SK-N-SH (cell line): ENCODE measurements at regions not wholly inside any gene's neighbourhood (a gene's known extent, or its start where the extent isn't known, plus 50 kb on each side); places are given as distances from the start of the nearest gene placed in this dataset.

Experiments
- CTCF ChIA-PET: fragments of 300-600, 350-600 bp; formaldehyde crosslinking; extraction: SDS; loops from one replicate; lab custom pipeline; 2021; lab: Yijun Ruan, JAX
- POLR2A ChIA-PET: fragments of 350-600 bp; sonication (Branson Sonifier 250); formaldehyde crosslinking; extraction: SDS; loops from one replicate; lab custom pipeline; 2020; ENCODE audit warnings: antibody characterized with exemption, inconsistent platforms; lab: Yijun Ruan, JAX
- DNase-seq: peaks from one replicate; pipeline ENCODE4 v3.0.0; 2012
- H2AFZ ChIP-seq: fragments of 200-600 bp; sonication (generic); 2 replicates; pipeline ENCODE4 v1.8.1; 2016; ENCODE audit warnings: antibody characterized with exemption, mild to moderate bottlenecking, low read depth
- H3F3A ChIP-seq: fragments of 200-600 bp; sonication (generic); replicated peaks from 2 replicates; pipeline ENCODE3; 2016; ENCODE audit warnings: antibody characterized with exemption, mild to moderate bottlenecking; ENCODE audit not compliant: insufficient read depth
- H3K27ac ChIP-seq, 2 experiments: fragments of 200-500 bp in 1 of 2; fragments of 200-600 bp in 1 of 2; sonication (Bioruptor generic) in 1 of 2; sonication (generic), shearing (Covaris generic) in 1 of 2; 2 replicates each; pipeline versions ENCODE4 v1.5.1 to v1.6.1; 2014 to 2016; ENCODE audit warnings: low read depth in 2 of 2, inconsistent platforms in 1 of 2, low read length in 1 of 2, mild to moderate bottlenecking in 1 of 2, mixed read lengths in 1 of 2
- H3K27me3 ChIP-seq: fragments of 200-600 bp; sonication (generic), shearing (Covaris generic); 2 replicates; pipeline ENCODE4 v1.6.1; 2016; ENCODE audit warnings: mixed run types; ENCODE audit not compliant: insufficient read depth
- H3K36me3 ChIP-seq, 2 experiments: fragments of 200-500 bp in 1 of 2; fragments of 200-600 bp in 1 of 2; sonication (Bioruptor generic) in 1 of 2; sonication (generic) in 1 of 2; replicated peaks in 1 of 2; 2 replicates each; pipeline versions ENCODE3 to v1.5.1; 2014 to 2016; ENCODE audit warnings: low read length in 1 of 2, mild to moderate bottlenecking in 1 of 2; ENCODE audit not compliant: insufficient read depth in 2 of 2, control insufficient read depth in 1 of 2
- H3K4me1 ChIP-seq, 2 experiments: fragments of 200-500 bp in 1 of 2; fragments of 200-600 bp in 1 of 2; sonication (Bioruptor generic) in 1 of 2; sonication (generic), shearing (Covaris generic) in 1 of 2; 2 replicates each; pipeline versions ENCODE4 v1.5.1 to v1.6.1; 2014 to 2016; ENCODE audit warnings: low read depth in 1 of 2, low read length in 1 of 2, mixed run types in 1 of 2; ENCODE audit not compliant: insufficient read depth in 2 of 2, control insufficient read depth in 1 of 2
- H3K4me2 ChIP-seq: fragments of 200-600 bp; sonication (generic), shearing (Covaris generic); 2 replicates; pipeline ENCODE4 v1.6.1; 2017; ENCODE audit warnings: mixed run types
- H3K4me3 ChIP-seq, 2 experiments: fragments of 200-500 bp in 1 of 2; fragments of 200-600 bp in 1 of 2; sonication (Bioruptor generic) in 1 of 2; sonication (generic), shearing (Covaris generic) in 1 of 2; 2 replicates each; pipeline versions ENCODE4 v1.5.1 to v1.8.1; 2014 to 2016; ENCODE audit warnings: low read depth in 2 of 2, inconsistent platforms in 1 of 2, low read length in 1 of 2, mild to moderate bottlenecking in 1 of 2, mixed read lengths in 1 of 2, moderate library complexity in 1 of 2
- H3K79me2 ChIP-seq: fragments of 200-600 bp; sonication (generic); 2 replicates; pipeline ENCODE4 v1.8.1; 2017; ENCODE audit warnings: mild to moderate bottlenecking; ENCODE audit not compliant: insufficient read depth
- H3K9ac ChIP-seq: fragments of 200-600 bp; sonication (generic); 2 replicates; pipeline ENCODE4 v1.6.1; 2017; ENCODE audit warnings: mixed run types
- H3K9me2 ChIP-seq: fragments of 200-600 bp; sonication (generic); 2 replicates; pipeline ENCODE4 v1.6.1; 2017; ENCODE audit warnings: mixed run types
- H3K9me3 ChIP-seq: fragments of 200-600 bp; sonication (generic); 2 replicates; pipeline ENCODE4 v1.6.1; 2017; ENCODE audit warnings: mixed run types, mild to moderate bottlenecking, moderate library complexity
- H4K20me1 ChIP-seq: fragments of 200-600 bp; sonication (generic); 2 replicates; pipeline ENCODE4 v1.6.1; 2017; ENCODE audit warnings: mild to moderate bottlenecking, mixed run types; ENCODE audit not compliant: insufficient read depth
- CHD2 ChIP-seq: fragments of 150-350 bp; IDR thresholded peaks from 2 replicates; pipeline ENCODE4 v1.6.1; 2018; ENCODE audit warnings: low read length; ENCODE audit not compliant: partially characterized antibody
- ELF1 ChIP-seq: IDR thresholded peaks from 2 replicates; pipeline ENCODE4 v1.4.0; 2012
- GABPA ChIP-seq: IDR thresholded peaks from 2 replicates; pipeline ENCODE4 v1.4.0; 2012; ENCODE audit warnings: low read depth, mild to moderate bottlenecking
- GATA2 ChIP-seq: sonication (generic); formaldehyde crosslinking; IDR thresholded peaks from 2 replicates; pipeline ENCODE4 v1.5.0; 2020; ENCODE audit warnings: mild to moderate bottlenecking, missing genetic modification reagents
- NRF1 ChIP-seq: IDR thresholded peaks from 2 replicates; pipeline ENCODE4 v1.6.1; 2012; ENCODE audit warnings: low read depth, mild to moderate bottlenecking, low read length
- POLR2AphosphoS5 ChIP-seq: IDR thresholded peaks from 2 replicates; pipeline ENCODE4 v1.6.1; 2012; ENCODE audit warnings: low read depth, low read length
- RFX5 ChIP-seq: IDR thresholded peaks from 2 replicates; pipeline ENCODE4 v1.6.1; 2012; ENCODE audit warnings: mild to moderate bottlenecking, improper control_type of control experiment, low read length
- RXRA ChIP-seq: IDR thresholded peaks from 2 replicates; pipeline ENCODE4 v1.4.0; 2012; ENCODE audit warnings: low read depth, mild to moderate bottlenecking, borderline replicate concordance
- USF2 ChIP-seq: fragments of 150-350 bp; IDR thresholded peaks from 2 replicates; pipeline ENCODE4 v1.6.1; 2017; ENCODE audit warnings: antibody characterized with exemption, low read length, low read depth, borderline replicate concordance
- WGBS: methylation state at CpG from one replicate; pipeline ENCODE4 v1.1.6; 2017; ENCODE audit warnings: low lambda C conversion rate; 5-methylcytosine and 5-hydroxymethylcytosine counted together
- TF ChIP-seq, protein P1 (sequence below): IDR thresholded peaks from 2 replicates; pipeline ENCODE4 v1.4.0; 2012; ENCODE audit warnings: low read depth, borderline replicate concordance

GRCh38 chr4:17328141-17328815 is 183.6 kb downstream of the QDPR start:
- CTCF ChIA-PET = interaction anchor here (0.6 to 1.3 kb wide), 6 partner anchors 9 to 689 kb away, joined by 3 to 6 read pairs (median 3); no protein-coding TSS in a partner anchor
- no peaks in the 10 kb centered on the region for H3K27me3 ChIP-seq

GRCh38 chr4:17327591-17327990 is 184.3 kb downstream of the QDPR start:
- no peak overlapping the region for H3K4me2 ChIP-seq
- ChIA-PET POLR2A (no interaction called here), CTCF (interaction anchor here (0.7 to 1.1 kb wide), 3 partner anchors 10 to 688 kb away, joined by 3 read pairs; no protein-coding TSS in a partner anchor)
- no peaks in the 10 kb centered on the region for H3F3A ChIP-seq
- H3K9me3 ChIP-seq = no peaks in the 10 kb centered on the region
- peaks cover 0 to 10% of the 10 kb centered on the region in 2 experiments; a peak in 2 of 4 replicates for H3K4me1 ChIP-seq
- H3K9ac ChIP-seq = no peak overlapping the region
- H3K4me3 ChIP-seq = no peak overlapping the region
- no peak overlapping the region for H2AFZ ChIP-seq
- no peaks in the 10 kb centered on the region for H3K36me3 ChIP-seq
- TF ChIP-seq GATA2 = no peak
- TF ChIP-seq POLR2AphosphoS5 = no peak
- no peaks in the 10 kb centered on the region for H3K9me2 ChIP-seq
- no peak overlapping the region for H3K27ac ChIP-seq
- no peaks in the 10 kb centered on the region for H4K20me1 ChIP-seq
- DNase-seq = no peak
- 81% methylated on average over 6 of the region's 6 CpGs for WGBS
- H3K27me3 ChIP-seq = no peaks in the 10 kb centered on the region
- no peaks in the 10 kb centered on the region for H3K79me2 ChIP-seq

More at GRCh38 chr4:17328141-17328815, 183.6 kb downstream of the QDPR start:
- Histone ChIP-seq H3K9ac (no peak overlapping the region), H3K9me3 (no peaks in the 10 kb centered on the region), H2AFZ (no peak overlapping the region), H3K79me2 (no peaks in the 10 kb centered on the region), H3F3A (no peaks in the 10 kb centered on the region), H3K4me2 (no peak overlapping the region), H4K20me1 (no peaks in the 10 kb centered on the region), H3K27ac (no peak overlapping the region), H3K9me2 (no peaks in the 10 kb centered on the region), H3K36me3 (no peaks in the 10 kb centered on the region), H3K4me3 (no peak overlapping the region), H3K4me1 (peaks cover 0 to 10% of the 10 kb centered on the region in 2 experiments; a peak in 2 of 4 replicates)
- DNase-seq = no peak
- TF ChIP-seq USF2 (no peak), CHD2 (no peak), GABPA (no peak), ELF1 (no peak), RFX5 (no peak), RXRA (no peak), GATA2 (no peak), POLR2AphosphoS5 (no peak), NRF1 (no peak)
- TF ChIP-seq, protein P1, sequence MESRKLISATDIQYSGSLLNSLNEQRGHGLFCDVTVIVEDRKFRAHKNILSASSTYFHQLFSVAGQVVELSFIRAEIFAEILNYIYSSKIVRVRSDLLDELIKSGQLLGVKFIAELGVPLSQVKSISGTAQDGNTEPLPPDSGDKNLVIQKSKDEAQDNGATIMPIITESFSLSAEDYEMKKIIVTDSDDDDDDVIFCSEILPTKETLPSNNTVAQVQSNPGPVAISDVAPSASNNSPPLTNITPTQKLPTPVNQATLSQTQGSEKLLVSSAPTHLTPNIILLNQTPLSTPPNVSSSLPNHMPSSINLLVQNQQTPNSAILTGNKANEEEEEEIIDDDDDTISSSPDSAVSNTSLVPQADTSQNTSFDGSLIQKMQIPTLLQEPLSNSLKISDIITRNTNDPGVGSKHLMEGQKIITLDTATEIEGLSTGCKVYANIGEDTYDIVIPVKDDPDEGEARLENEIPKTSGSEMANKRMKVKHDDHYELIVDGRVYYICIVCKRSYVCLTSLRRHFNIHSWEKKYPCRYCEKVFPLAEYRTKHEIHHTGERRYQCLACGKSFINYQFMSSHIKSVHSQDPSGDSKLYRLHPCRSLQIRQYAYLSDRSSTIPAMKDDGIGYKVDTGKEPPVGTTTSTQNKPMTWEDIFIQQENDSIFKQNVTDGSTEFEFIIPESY = no peak
- WGBS = 73% methylated on average over 5 of the region's 5 CpGs
- POLR2A ChIA-PET = no interaction called here
